ENCODE measurements at regions not wholly inside any gene's neighbourhood (a gene's known extent, or its start where the extent isn't known, plus 50 kb on each side); places are given as distances from the start of the nearest gene placed in this dataset.

DNA sequence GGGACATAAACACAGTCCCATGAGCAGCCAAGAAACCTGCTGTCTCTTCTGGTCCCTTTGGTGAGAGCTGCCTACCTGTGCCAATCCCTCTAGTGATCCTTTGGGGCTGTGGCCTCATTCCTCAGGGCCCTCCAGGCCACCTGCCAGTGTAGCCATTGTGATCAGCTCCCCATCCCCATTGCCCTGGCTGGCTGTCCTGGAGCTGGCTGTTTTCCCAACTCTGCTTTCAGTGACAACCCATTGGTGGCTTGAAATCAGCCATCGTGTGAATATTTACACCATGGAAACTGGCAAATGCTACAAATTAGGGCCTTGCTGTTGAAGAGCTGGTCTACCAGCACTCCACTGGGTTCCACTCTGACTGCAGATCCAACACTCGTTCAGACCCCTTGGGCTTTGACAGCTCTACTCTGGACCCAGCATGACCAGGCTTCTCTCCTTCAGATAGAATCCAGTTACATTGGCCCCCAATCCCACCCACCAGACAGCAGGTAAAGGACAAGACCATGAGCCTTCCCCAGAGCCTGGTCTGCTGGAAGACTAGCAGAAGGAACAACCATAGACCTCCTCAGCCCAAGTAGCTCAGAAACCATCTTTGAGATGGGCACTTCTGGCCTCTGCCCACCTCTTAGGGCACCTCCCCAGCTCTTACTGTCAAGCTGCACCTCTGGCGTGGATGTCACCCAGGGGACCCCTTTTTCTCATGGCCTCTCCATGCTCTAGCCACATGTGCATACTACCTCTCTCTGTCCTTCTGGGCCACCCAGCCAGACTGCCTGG is 69.2 kb upstream of the NEK6 start:
- TF ChIP-seq, protein P1, sequence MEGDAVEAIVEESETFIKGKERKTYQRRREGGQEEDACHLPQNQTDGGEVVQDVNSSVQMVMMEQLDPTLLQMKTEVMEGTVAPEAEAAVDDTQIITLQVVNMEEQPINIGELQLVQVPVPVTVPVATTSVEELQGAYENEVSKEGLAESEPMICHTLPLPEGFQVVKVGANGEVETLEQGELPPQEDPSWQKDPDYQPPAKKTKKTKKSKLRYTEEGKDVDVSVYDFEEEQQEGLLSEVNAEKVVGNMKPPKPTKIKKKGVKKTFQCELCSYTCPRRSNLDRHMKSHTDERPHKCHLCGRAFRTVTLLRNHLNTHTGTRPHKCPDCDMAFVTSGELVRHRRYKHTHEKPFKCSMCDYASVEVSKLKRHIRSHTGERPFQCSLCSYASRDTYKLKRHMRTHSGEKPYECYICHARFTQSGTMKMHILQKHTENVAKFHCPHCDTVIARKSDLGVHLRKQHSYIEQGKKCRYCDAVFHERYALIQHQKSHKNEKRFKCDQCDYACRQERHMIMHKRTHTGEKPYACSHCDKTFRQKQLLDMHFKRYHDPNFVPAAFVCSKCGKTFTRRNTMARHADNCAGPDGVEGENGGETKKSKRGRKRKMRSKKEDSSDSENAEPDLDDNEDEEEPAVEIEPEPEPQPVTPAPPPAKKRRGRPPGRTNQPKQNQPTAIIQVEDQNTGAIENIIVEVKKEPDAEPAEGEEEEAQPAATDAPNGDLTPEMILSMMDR (IDR thresholded peaks at IDR 0.05; ENCODE audit: poor library complexity) = no peak
- no peak for TF ChIP-seq EZH2phosphoT487 (IDR thresholded peaks at IDR 0.05; ENCODE audit: low read depth, severe bottlenecking, unreplicated experiment)
